Vagina (tissue), 2 donors: ENCODE measurements at regions not wholly inside any gene's neighbourhood (a gene's known extent, or its start where the extent isn't known, plus 50 kb on each side); places are given as distances from the start of the nearest gene placed in this dataset.

Experiments used
- DNase-seq, 2 donors: peaks; one replicate each; pipeline ENCODE4 v3.0.0-alpha.2; 2017; ENCODE audit errors: extremely low spot score in 2 of 2
- H3K27ac ChIP-seq: fragments of 200-600 bp; sonication (generic); one replicate; pipeline ENCODE4 v1.5.1; 2019
- H3K27me3 ChIP-seq: fragments of 200-600 bp; sonication (generic); one replicate; pipeline ENCODE4 v1.5.1; 2019
- H3K36me3 ChIP-seq, 2 donors: fragments of 200-600 bp; sonication (generic); one replicate each; pipeline ENCODE4 v1.5.1; 2017 to 2019
- H3K4me1 ChIP-seq: fragments of 200-600 bp; sonication (generic); one replicate; pipeline ENCODE4 v1.5.1; 2019
- H3K4me3 ChIP-seq, 2 donors: fragments of 200-600 bp; sonication (generic); 1 replicate in 1 of 2; 2 replicates in 1 of 2; pipeline ENCODE4 v1.5.1; 2016 to 2019
- H3K9me3 ChIP-seq: fragments of 200-600 bp; sonication (generic); one replicate; pipeline ENCODE4 v1.5.1; 2019
- POLR2A ChIP-seq, 2 donors: fragments of 450-650 bp; IDR thresholded peaks; one replicate each; pipeline ENCODE4 v1.6.1; 2017; ENCODE audit warnings: antibody characterized with exemption in 2 of 2, mild to moderate bottlenecking in 2 of 2, moderate library complexity in 2 of 2
- POLR2AphosphoS5 ChIP-seq, 2 donors: sonication (generic); formaldehyde crosslinking; IDR thresholded peaks; one replicate each; pipeline ENCODE4 v1.9.0; 2017; ENCODE audit warnings: antibody characterized with exemption in 2 of 2, mild to moderate bottlenecking in 2 of 2, low read depth in 1 of 2; ENCODE audit not compliant: insufficient read depth in 1 of 2
- intact Hi-C: fragments of 100-400 bp; cut with DNase I; formaldehyde crosslinking; loops from one replicate; pipeline ENCODE4 v1.15.1; 2023
- TF ChIP-seq, protein P1 (sequence below), 3 experiments: fragments of 450-650 bp in 2 of 3; fragments of 200-600 bp in 1 of 3; sonication (generic) in 1 of 3; IDR thresholded peaks; one replicate each; pipeline ENCODE4 v1.5.1; 2017 to 2019; ENCODE audit warnings: antibody characterized with exemption in 3 of 3, mild to moderate bottlenecking in 2 of 3, moderate library complexity in 2 of 3

DNA sequence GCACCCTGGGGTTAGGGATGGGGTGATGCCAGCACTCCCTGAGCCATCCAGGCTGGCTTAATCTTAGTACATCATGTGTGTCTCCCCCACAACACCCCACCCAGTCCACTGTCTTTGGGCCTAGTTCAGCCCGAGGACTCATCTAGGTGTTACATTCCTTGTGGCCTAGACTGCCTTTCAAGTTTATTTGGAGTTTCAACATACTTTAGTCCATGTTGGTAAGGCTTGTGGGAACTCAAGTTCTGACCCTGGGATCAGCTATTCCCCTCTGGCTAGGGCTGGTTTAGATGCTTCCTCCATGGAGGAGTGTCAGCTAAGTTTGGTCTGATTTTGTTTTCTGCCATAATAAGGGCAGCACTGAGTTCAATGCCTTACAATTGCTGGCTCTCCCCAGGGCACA lies 302.4 kb downstream of the SMARCA2 start:
- Histone ChIP-seq H3K36me3 (no peaks in the 10 kb centered on the region), H3K4me1 (no peaks in the 10 kb centered on the region), H3K4me3 (no peak overlapping the region), H3K27me3 (no peaks in the 10 kb centered on the region), H3K27ac (no peak overlapping the region), H3K9me3 (no peaks in the 10 kb centered on the region)
- TF ChIP-seq POLR2AphosphoS5 (IDR thresholded peaks at IDR 0.05; ENCODE audit: insufficient read depth in 1 of 2, low read depth in 1 of 2) (no peak), POLR2A (IDR thresholded peaks at IDR 0.05) (no peak)
- TF ChIP-seq, protein P1, sequence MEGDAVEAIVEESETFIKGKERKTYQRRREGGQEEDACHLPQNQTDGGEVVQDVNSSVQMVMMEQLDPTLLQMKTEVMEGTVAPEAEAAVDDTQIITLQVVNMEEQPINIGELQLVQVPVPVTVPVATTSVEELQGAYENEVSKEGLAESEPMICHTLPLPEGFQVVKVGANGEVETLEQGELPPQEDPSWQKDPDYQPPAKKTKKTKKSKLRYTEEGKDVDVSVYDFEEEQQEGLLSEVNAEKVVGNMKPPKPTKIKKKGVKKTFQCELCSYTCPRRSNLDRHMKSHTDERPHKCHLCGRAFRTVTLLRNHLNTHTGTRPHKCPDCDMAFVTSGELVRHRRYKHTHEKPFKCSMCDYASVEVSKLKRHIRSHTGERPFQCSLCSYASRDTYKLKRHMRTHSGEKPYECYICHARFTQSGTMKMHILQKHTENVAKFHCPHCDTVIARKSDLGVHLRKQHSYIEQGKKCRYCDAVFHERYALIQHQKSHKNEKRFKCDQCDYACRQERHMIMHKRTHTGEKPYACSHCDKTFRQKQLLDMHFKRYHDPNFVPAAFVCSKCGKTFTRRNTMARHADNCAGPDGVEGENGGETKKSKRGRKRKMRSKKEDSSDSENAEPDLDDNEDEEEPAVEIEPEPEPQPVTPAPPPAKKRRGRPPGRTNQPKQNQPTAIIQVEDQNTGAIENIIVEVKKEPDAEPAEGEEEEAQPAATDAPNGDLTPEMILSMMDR (IDR thresholded peaks at IDR 0.05): no peak
- intact Hi-C loops: no loop called here
- no peak for DNase-seq

DNA sequence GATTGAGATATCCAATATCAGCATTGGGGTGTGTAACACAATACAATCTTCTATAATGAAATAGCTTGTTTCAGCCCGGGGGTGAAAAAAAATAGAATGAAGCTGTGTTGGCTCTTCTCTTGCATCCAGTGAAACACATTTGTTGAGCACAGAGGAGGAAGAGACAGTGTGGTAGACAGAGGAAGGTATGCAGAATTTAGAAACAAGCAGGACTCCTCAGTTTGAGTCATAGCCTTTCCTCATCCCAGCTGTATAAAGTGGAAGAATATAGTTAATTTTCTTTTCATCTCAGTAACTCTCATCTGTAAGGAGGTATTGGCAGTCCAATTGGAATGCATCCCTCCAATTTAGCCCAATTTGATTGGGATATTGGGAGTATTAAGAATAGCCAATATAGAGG lies 302.2 kb upstream of the VLDLR start:
- no peak for DNase-seq
- TF ChIP-seq POLR2A (IDR thresholded peaks at IDR 0.05) (no peak), POLR2AphosphoS5 (IDR thresholded peaks at IDR 0.05; ENCODE audit: insufficient read depth in 1 of 2, low read depth in 1 of 2) (no peak)
- TF ChIP-seq, protein P1 (IDR thresholded peaks at IDR 0.05): no peak
- intact Hi-C loops: no loop called here
- H3K36me3 ChIP-seq: no peaks in the 10 kb centered on the region
- no peaks in the 10 kb centered on the region for H3K9me3 ChIP-seq
- H3K27ac ChIP-seq: no peak overlapping the region
- H3K4me1 ChIP-seq: no peaks in the 10 kb centered on the region
- no peaks in the 10 kb centered on the region for H3K27me3 ChIP-seq
- no peak overlapping the region for H3K4me3 ChIP-seq

DNA sequence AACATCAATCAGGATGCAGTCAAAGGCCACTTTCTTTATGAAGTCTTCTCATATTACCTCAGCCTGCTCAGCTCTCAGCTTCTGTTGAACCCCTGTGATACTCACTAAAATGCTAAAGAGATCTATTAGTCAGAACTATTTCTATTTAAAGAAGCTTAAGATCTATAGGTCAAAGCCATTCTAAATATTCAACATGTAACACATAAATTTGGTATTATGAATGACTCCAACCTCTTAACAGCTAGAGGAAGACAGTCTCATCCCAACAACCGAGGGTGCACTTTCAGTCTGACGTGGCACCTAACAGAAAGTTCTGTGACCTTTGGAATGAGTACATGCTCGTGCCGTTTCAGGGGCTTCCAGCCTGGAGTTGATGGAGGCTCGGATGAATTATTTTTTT lies 301.5 kb upstream of the VLDLR start:
- Histone ChIP-seq H3K27me3 (no peaks in the 10 kb centered on the region), H3K4me3 (no peak overlapping the region), H3K9me3 (no peaks in the 10 kb centered on the region), H3K27ac (no peak overlapping the region), H3K4me1 (no peaks in the 10 kb centered on the region), H3K36me3 (no peaks in the 10 kb centered on the region)
- TF ChIP-seq POLR2A (IDR thresholded peaks at IDR 0.05) (no peak), POLR2AphosphoS5 (IDR thresholded peaks at IDR 0.05; ENCODE audit: insufficient read depth in 1 of 2, low read depth in 1 of 2) (no peak)
- TF ChIP-seq, protein P1 (IDR thresholded peaks at IDR 0.05): no peak
- intact Hi-C loops: no loop called here
- DNase-seq: no peak

DNA sequence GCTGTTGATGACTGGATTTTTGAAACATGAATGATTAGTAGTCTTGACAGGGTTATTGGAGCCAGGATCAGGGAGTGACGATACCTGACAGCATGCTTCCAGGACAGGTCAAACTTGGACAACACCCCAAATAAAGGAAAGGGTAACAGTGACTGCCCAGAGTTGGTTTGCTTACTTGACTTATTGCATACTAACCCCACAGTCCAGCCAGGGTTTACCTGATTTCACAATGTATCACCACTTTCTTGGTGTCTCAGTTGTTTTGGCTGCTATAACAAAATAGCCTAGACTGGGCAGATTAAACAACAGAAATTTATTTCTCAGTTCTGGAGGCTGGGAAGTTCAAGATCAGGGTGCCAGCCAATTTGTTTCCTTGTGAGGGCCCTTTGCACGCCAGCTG lies 301.0 kb upstream of the VLDLR start:
- intact Hi-C loops: no loop called here
- Histone ChIP-seq H3K36me3 (no peaks in the 10 kb centered on the region), H3K4me3 (no peak overlapping the region), H3K27me3 (no peaks in the 10 kb centered on the region), H3K4me1 (no peaks in the 10 kb centered on the region), H3K9me3 (no peaks in the 10 kb centered on the region), H3K27ac (no peak overlapping the region)
- no peak for TF ChIP-seq POLR2A (IDR thresholded peaks at IDR 0.05)
- TF ChIP-seq, protein P1 (IDR thresholded peaks at IDR 0.05): no peak
- TF ChIP-seq POLR2AphosphoS5 (IDR thresholded peaks at IDR 0.05; ENCODE audit: insufficient read depth in 1 of 2, low read depth in 1 of 2): no peak
- no peak for DNase-seq

DNA sequence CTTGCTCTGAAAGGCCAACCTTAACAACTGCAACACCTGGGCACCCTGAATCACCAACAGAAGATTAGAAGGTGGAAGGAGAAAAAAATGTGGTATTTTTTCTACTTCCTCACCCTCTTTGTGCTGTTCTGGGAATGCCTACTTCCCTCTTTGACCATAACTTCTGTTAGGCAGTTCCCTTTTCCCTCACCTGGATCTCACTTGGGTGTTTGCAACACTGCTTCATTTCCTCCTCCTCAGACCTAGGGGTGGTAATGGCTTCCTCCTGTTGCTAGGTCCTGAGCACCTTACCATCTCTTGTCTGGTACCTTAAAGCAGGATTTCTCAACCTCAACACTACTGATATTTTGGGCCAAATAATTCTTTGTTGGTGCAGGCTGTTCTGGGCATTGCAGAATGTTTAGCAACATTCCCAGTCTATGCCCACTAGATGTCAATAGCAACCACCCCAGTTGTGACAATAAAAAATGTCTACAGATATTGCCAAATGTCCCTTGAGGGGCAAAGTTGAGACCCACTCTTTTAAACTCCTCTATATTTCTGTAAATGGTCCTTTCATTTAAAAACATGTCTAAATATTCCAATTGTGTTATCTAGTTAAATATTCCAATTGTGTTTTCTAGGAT lies 300.0 kb upstream of the VLDLR start:
- no peak for DNase-seq
- no peaks in the 10 kb centered on the region for H3K36me3 ChIP-seq
- H3K27me3 ChIP-seq: no peaks in the 10 kb centered on the region
- no peak overlapping the region for H3K27ac ChIP-seq
- H3K4me1 ChIP-seq: no peaks in the 10 kb centered on the region
- no peak overlapping the region for H3K4me3 ChIP-seq
- H3K9me3 ChIP-seq: no peaks in the 10 kb centered on the region
- intact Hi-C loops: no loop called here
- TF ChIP-seq POLR2A (IDR thresholded peaks at IDR 0.05) (no peak), POLR2AphosphoS5 (IDR thresholded peaks at IDR 0.05; ENCODE audit: insufficient read depth in 1 of 2, low read depth in 1 of 2) (no peak)
- TF ChIP-seq, protein P1 (IDR thresholded peaks at IDR 0.05): no peak
